ENCODE measurements at regions not wholly inside any gene's neighbourhood (a gene's known extent, or its start where the extent isn't known, plus 50 kb on each side); places are given as distances from the start of the nearest gene placed in this dataset.

- H3K4me3 ChIP-seq (ENCODE audit: low read depth, low read length), result no peak overlapping the region
Measured at GRCh38 chr3:124467980-124468902, 262.0 kb upstream of the UMPS start.

- no peak overlapping the region for H3K4me3 ChIP-seq (ENCODE audit: low read depth, low read length)
Measured at GRCh38 chr3:124469555-124469954, 260.7 kb upstream of the UMPS start.

GRCh38 chr3:124478830-124479229, 251.4 kb upstream of the UMPS start:
- no peak overlapping the region for H3K4me3 ChIP-seq (ENCODE audit: low read depth, low read length)

GRCh38 chr3:124483915-124484470, 246.3 kb upstream of the UMPS start:
- no peak overlapping the region for H3K4me3 ChIP-seq (ENCODE audit: low read depth, low read length)

- no peak overlapping the region for H3K4me3 ChIP-seq (ENCODE audit: low read depth, low read length)
Measured at GRCh38 chr3:124486324-124486723, 243.9 kb upstream of the UMPS start.

- H3K4me3 ChIP-seq (ENCODE audit: low read depth, low read length), result no peak overlapping the region
Measured at GRCh38 chr3:124489506-124489905, 240.7 kb upstream of the UMPS start.

GRCh38 chr3:124491098-124491497, 239.2 kb upstream of the UMPS start:
- H3K4me3 ChIP-seq (ENCODE audit: low read depth, low read length), result no peak overlapping the region

- H3K4me3 ChIP-seq (ENCODE audit: low read depth, low read length), result no peak overlapping the region
Measured at GRCh38 chr3:124491875-124492274, 238.4 kb upstream of the UMPS start.

GRCh38 chr3:124492824-124493223, 237.4 kb upstream of the UMPS start:
- H3K4me3 ChIP-seq (ENCODE audit: low read depth, low read length), result no peak overlapping the region

GRCh38 chr3:124496061-124496460, 234.2 kb upstream of the UMPS start:
- H3K4me3 ChIP-seq (ENCODE audit: low read depth, low read length), result no peak overlapping the region

GRCh38 chr3:124497487-124497886, 232.8 kb upstream of the UMPS start:
- H3K4me3 ChIP-seq (ENCODE audit: low read depth, low read length), result no peak overlapping the region

GRCh38 chr3:124498891-124499290, 231.4 kb upstream of the UMPS start:
- H3K4me3 ChIP-seq (ENCODE audit: low read depth, low read length), result no peak overlapping the region

- H3K4me3 ChIP-seq (ENCODE audit: low read depth, low read length), result no peak overlapping the region
Measured at GRCh38 chr3:124504332-124505059, 225.8 kb upstream of the UMPS start.

- no peak overlapping the region for H3K4me3 ChIP-seq (ENCODE audit: low read depth, low read length)
Measured at GRCh38 chr3:124509884-124510283, 220.4 kb upstream of the UMPS start.

- no peak overlapping the region for H3K4me3 ChIP-seq (ENCODE audit: low read depth, low read length)
Measured at GRCh38 chr3:124510290-124510689, 220.0 kb upstream of the UMPS start.

- H3K4me3 ChIP-seq (ENCODE audit: low read depth, low read length), result no peak overlapping the region
Measured at GRCh38 chr3:124512881-124513609, 217.2 kb upstream of the UMPS start.

- no peak overlapping the region for H3K4me3 ChIP-seq (ENCODE audit: low read depth, low read length)
Measured at GRCh38 chr3:124513610-124513997, 216.6 kb upstream of the UMPS start.

GRCh38 chr3:124514683-124515082, 215.6 kb upstream of the UMPS start:
- H3K4me3 ChIP-seq (ENCODE audit: low read depth, low read length), result no peak overlapping the region

- H3K4me3 ChIP-seq (ENCODE audit: low read depth, low read length), result no peak overlapping the region
Measured at GRCh38 chr3:124516333-124516732, 213.9 kb upstream of the UMPS start.

- no peak overlapping the region for H3K4me3 ChIP-seq (ENCODE audit: low read depth, low read length)
Measured at GRCh38 chr3:124517306-124517705, 212.9 kb upstream of the UMPS start.

- H3K4me3 ChIP-seq (ENCODE audit: low read depth, low read length), result no peak overlapping the region
Measured at GRCh38 chr3:124518350-124518749, 211.9 kb upstream of the UMPS start.

All from iPS-11a (cell line).